Spleen (tissue), 11 donors: ENCODE measurements at regions not wholly inside any gene's neighbourhood (a gene's known extent, or its start where the extent isn't known, plus 50 kb on each side); places are given as distances from the start of the nearest gene placed in this dataset.
A peak's percentile ranks its signal among the peaks of the same experiment; 100 is the strongest.

Experiments
- DNase-seq: peaks from one replicate; pipeline ENCODE4 v3.0.0-alpha.2; 2020
- H3K27ac ChIP-seq, 8 donors: fragments of 200-600 bp; sonication (generic) in 7 of 8; 1 replicate in 4 of 8; 2 replicates in 4 of 8; pipeline versions ENCODE4 v1.5.0 to v1.8.0; 2016 to 2021; ENCODE audit warnings: inconsistent platforms in 4 of 8, mild to moderate bottlenecking in 4 of 8, moderate library complexity in 1 of 8
- H3K27me3 ChIP-seq, 7 donors: fragments of 200-600 bp; sonication (generic) in 6 of 7; replicated peaks in 1 of 7; 1 replicate in 4 of 7; 2 replicates in 3 of 7; pipeline versions ENCODE4 v1.5.0 to v1.8.0; 2016 to 2021; ENCODE audit warnings: inconsistent platforms in 3 of 7, mild to moderate bottlenecking in 1 of 7
- H3K36me3 ChIP-seq, 6 donors: fragments of 200-600 bp; sonication (generic) in 5 of 6; 1 replicate in 4 of 6; 2 replicates in 2 of 6; pipeline versions ENCODE4 v1.5.0 to v1.8.0; 2016 to 2021; ENCODE audit warnings: inconsistent platforms in 2 of 6
- H3K4me1 ChIP-seq, 6 donors: fragments of 200-600 bp; sonication (generic) in 5 of 6; 1 replicate in 3 of 6; 2 replicates in 3 of 6; pipeline versions ENCODE4 v1.5.0 to v1.8.0; 2016 to 2021; ENCODE audit warnings: inconsistent platforms in 3 of 6
- H3K4me3 ChIP-seq, 8 donors: fragments of 200-600 bp; sonication (generic) in 7 of 8; 1 replicate in 4 of 8; 2 replicates in 4 of 8; pipeline versions ENCODE4 v1.5.0 to v1.8.0; 2016 to 2021; ENCODE audit warnings: inconsistent platforms in 4 of 8, mild to moderate bottlenecking in 4 of 8, moderate library complexity in 2 of 8
- H3K9me3 ChIP-seq, 8 donors: fragments of 200-600 bp; sonication (generic) in 7 of 8; 1 replicate in 4 of 8; 2 replicates in 4 of 8; pipeline versions ENCODE4 v1.5.0 to v1.8.0; 2016 to 2021; ENCODE audit warnings: inconsistent platforms in 4 of 8
- CTCF ChIP-seq, 11 experiments: fragments of 200-600 bp in 7 of 11; fragments of 450-650 bp in 4 of 11; sonication (generic) in 4 of 11; IDR thresholded peaks in 8 of 11; conservative IDR thresholded peaks in 3 of 11; 1 replicate in 7 of 11; 2 replicates in 4 of 11; pipeline versions ENCODE4 v1.4.0 to v1.8.0; 2016 to 2021; ENCODE audit warnings: antibody characterized with exemption in 11 of 11, inconsistent platforms in 4 of 11, mild to moderate bottlenecking in 1 of 11
- POLR2A ChIP-seq, 3 donors: fragments of 450-650 bp; IDR thresholded peaks; one replicate each; pipeline ENCODE4 v1.5.1; 2017; ENCODE audit warnings: antibody characterized with exemption in 3 of 3, mild to moderate bottlenecking in 1 of 3
- POLR2AphosphoS5 ChIP-seq, 3 donors: sonication (generic); formaldehyde crosslinking; IDR thresholded peaks; one replicate each; pipeline ENCODE4 v1.5.1; 2017; ENCODE audit warnings: antibody characterized with exemption in 3 of 3
- WGBS, 5 donors: extraction: QIAGEN DNeasy Blood & Tissue Kit in 3 of 5; methylation state at CpG; one replicate each; pipeline versions ENCODE4 v1.1.5 to v1.1.7; 2013 to 2018; 5-methylcytosine and 5-hydroxymethylcytosine counted together
- intact Hi-C: fragments of 100-400 bp; cut with DNase I; formaldehyde crosslinking; loops from one replicate; pipeline ENCODE4 v1.15.0; 2023; ENCODE audit warnings: low total_unique reads
- donor health status: healthy with polysubstance abuse.
- donor health status: DM: no; HTN: no; CAD: no; lungs with moderate emphysema.
- donor health status: DM: no; HTN: no; CAD: no.
- donor health status: Bipolar disorder and iron deficiency.
- donor health status: healthy.
- donor health status: DM: no; HTN: no; CAD: no.
- donor health status: DM: yes; HTN: yes; CAD: no.

- peak overlapping the region in 2 of 8 donors; percentile 14 to 39 for H3K27ac ChIP-seq
- DNase-seq, result no peak
- WGBS, 5 donors, result 79 to 90% (median 84%) methylated on average over 23 of the region's 23 CpGs
- no peak for TF ChIP-seq POLR2A (IDR thresholded peaks at IDR 0.05)
- no peak for TF ChIP-seq POLR2AphosphoS5 (IDR thresholded peaks at IDR 0.05)
- TF ChIP-seq CTCF (IDR thresholded peaks at IDR 0.05 in 8 of 11, conservative IDR thresholded peaks at IDR 0.05 in 3 of 11), result no peak
- H3K9me3 ChIP-seq, result no peaks in the 10 kb centered on the region
- H3K27me3 ChIP-seq, result no peaks in the 10 kb centered on the region
- H3K36me3 ChIP-seq, result no peaks in the 10 kb centered on the region
- no peak overlapping the region for H3K4me3 ChIP-seq
- H3K4me1 ChIP-seq, result peaks cover 0 to 17% (median 0%) of the 10 kb centered on the region in 6 donors
- intact Hi-C loops, result no loop called here
Observed at GRCh38 chr12:3951380-3952135, 78.4 kb upstream of the PARP11 start.

GRCh38 chr12:3950714-3951320 lies 77.6 kb upstream of the PARP11 start:
- Histone ChIP-seq H3K27me3 (no peaks in the 10 kb centered on the region), H3K27ac (peak overlapping the region in 2 of 8 donors; percentile 14 to 39), H3K4me1 (peaks cover 0 to 17% (median 0%) of the 10 kb centered on the region in 6 donors), H3K9me3 (no peaks in the 10 kb centered on the region), H3K4me3 (no peak overlapping the region), H3K36me3 (no peaks in the 10 kb centered on the region)
- no peak for DNase-seq
- intact Hi-C loops, result no loop called here
- no peak for TF ChIP-seq POLR2A (IDR thresholded peaks at IDR 0.05)
- 63 to 75% (median 71%) methylated on average over 7 of the region's 7 CpGs for WGBS, 5 donors

GRCh38 chr12:3947781-3948180 lies 74.6 kb upstream of the PARP11 start:
- no peak overlapping the region for H3K4me3 ChIP-seq
- TF ChIP-seq POLR2A (IDR thresholded peaks at IDR 0.05) (no peak), CTCF (IDR thresholded peaks at IDR 0.05 in 8 of 11, conservative IDR thresholded peaks at IDR 0.05 in 3 of 11) (no peak), POLR2AphosphoS5 (IDR thresholded peaks at IDR 0.05) (no peak)
- no peaks in the 10 kb centered on the region for H3K36me3 ChIP-seq
- DNase-seq, result no peak
- WGBS, 5 donors, result 53 to 61% (median 60%) methylated on average over 5 of the region's 5 CpGs
- no peaks in the 10 kb centered on the region for H3K27me3 ChIP-seq
- no peaks in the 10 kb centered on the region for H3K9me3 ChIP-seq
- peaks cover 0 to 17% (median 0%) of the 10 kb centered on the region in 6 donors for H3K4me1 ChIP-seq
- peak overlapping the region in 4 of 8 donors; percentile 22 to 60 (median 45) for H3K27ac ChIP-seq
- intact Hi-C loops, result no loop called here

- Histone ChIP-seq H3K9me3 (no peaks in the 10 kb centered on the region), H3K27me3 (no peaks in the 10 kb centered on the region), H3K4me3 (no peak overlapping the region), H3K36me3 (no peaks in the 10 kb centered on the region), H3K4me1 (peaks cover 0 to 17% (median 0%) of the 10 kb centered on the region in 6 donors), H3K27ac (no peak overlapping the region)
- WGBS, 5 donors, result 50 to 78% (median 66%) methylated on average over 3 of the region's 3 CpGs
- intact Hi-C loops, result no loop called here
- no peak for DNase-seq
- TF ChIP-seq POLR2A (IDR thresholded peaks at IDR 0.05) (no peak), CTCF (IDR thresholded peaks at IDR 0.05 in 8 of 11, conservative IDR thresholded peaks at IDR 0.05 in 3 of 11) (no peak), POLR2AphosphoS5 (IDR thresholded peaks at IDR 0.05) (no peak)
Observed at GRCh38 chr12:3945671-3946070, 72.5 kb upstream of the PARP11 start.
